ENCODE measurements at regions not wholly inside any gene's neighbourhood (a gene's known extent, or its start where the extent isn't known, plus 50 kb on each side); places are given as distances from the start of the nearest gene placed in this dataset.
A peak's percentile ranks its signal among the peaks of the same experiment; 100 is the strongest.

GRCh38 chr6:164113637-164114036, 699.1 kb downstream of the QKI start:
- H3K4me3 ChIP-seq, result no peak overlapping the region
- H3K4me2 ChIP-seq, result no peak overlapping the region
- H3K27me3 ChIP-seq, result no peaks in the 10 kb centered on the region
- no peak overlapping the region for H3K9ac ChIP-seq
- no peaks in the 10 kb centered on the region for H3K36me3 ChIP-seq
- peaks cover 9 to 19% (median 13%) of the 10 kb centered on the region in 10 experiments for H3K4me1 ChIP-seq
- H4K20me1 ChIP-seq, result no peaks in the 10 kb centered on the region
- peaks cover 0 to 28% (median 4%) of the 10 kb centered on the region in 11 experiments; a peak in 10 of 22 replicates for H3K9me3 ChIP-seq (replicated peaks in 1 of 11)
- no peak overlapping the region for H3K27ac ChIP-seq
- TF ChIP-seq Cebpa-rat (IDR thresholded peaks at IDR 0.05), result no peak

GRCh38 chr6:164109770-164110140, 695.2 kb downstream of the QKI start:
- no peaks in the 10 kb centered on the region for H3K27me3 ChIP-seq
- H3K4me2 ChIP-seq, result peak overlapping the region; percentile 60 to 91 (median 78); a peak in 20 of 22 replicates
- peaks cover 0 to 28% (median 4%) of the 10 kb centered on the region in 11 experiments; a peak in 10 of 22 replicates for H3K9me3 ChIP-seq (replicated peaks in 1 of 11)
- peak overlapping the region in 6 of 11 experiments; percentile 30 to 67 (median 64); a peak in 6 of 22 replicates for H3K9ac ChIP-seq
- no peak for TF ChIP-seq Cebpa-rat (IDR thresholded peaks at IDR 0.05)
- peak overlapping the region in 10 of 11 experiments; percentile 76 to 88 (median 83); a peak in 20 of 22 replicates for H3K27ac ChIP-seq
- H3K4me3 ChIP-seq, result peak overlapping the region in 1 of 10 experiments; percentile 3; a peak in 1 of 20 replicates
- peaks cover 14 to 30% (median 20%) of the 10 kb centered on the region in 10 experiments for H3K4me1 ChIP-seq
- no peaks in the 10 kb centered on the region for H3K36me3 ChIP-seq
- H4K20me1 ChIP-seq, result no peaks in the 10 kb centered on the region

- peaks cover 14 to 30% (median 20%) of the 10 kb centered on the region in 10 experiments for H3K4me1 ChIP-seq
- TF ChIP-seq Cebpa-rat (IDR thresholded peaks at IDR 0.05), result peak; percentile 91 to 99 (median 96)
- H4K20me1 ChIP-seq, result no peaks in the 10 kb centered on the region
- H3K36me3 ChIP-seq, result no peaks in the 10 kb centered on the region
- H3K27me3 ChIP-seq, result no peaks in the 10 kb centered on the region
- peaks cover 0 to 28% (median 4%) of the 10 kb centered on the region in 11 experiments; a peak in 10 of 22 replicates for H3K9me3 ChIP-seq (replicated peaks in 1 of 11)
- H3K4me2 ChIP-seq, result peak overlapping the region; percentile 60 to 91 (median 78)
- peak overlapping the region in 2 of 10 experiments; percentile 3; a peak in 5 of 20 replicates for H3K4me3 ChIP-seq
- H3K9ac ChIP-seq, result peak overlapping the region in 10 of 11 experiments; percentile 30 to 67 (median 62); a peak in 19 of 22 replicates
- H3K27ac ChIP-seq, result peak overlapping the region; percentile 51 to 88 (median 81); a peak in 21 of 22 replicates
Measured at GRCh38 chr6:164108869-164109769, 694.6 kb downstream of the QKI start.

- TF ChIP-seq Cebpa-rat (IDR thresholded peaks at IDR 0.05), result no peak
- H3K27ac ChIP-seq, result peak overlapping the region in 9 of 11 experiments; percentile 48 to 87 (median 80); a peak in 16 of 22 replicates
- no peak overlapping the region for H3K9ac ChIP-seq
- peak overlapping the region; percentile 60 to 91 (median 78); a peak in 20 of 22 replicates for H3K4me2 ChIP-seq
- H3K4me3 ChIP-seq, result no peak overlapping the region
- H3K36me3 ChIP-seq, result no peaks in the 10 kb centered on the region
- peaks cover 14 to 30% (median 20%) of the 10 kb centered on the region in 10 experiments for H3K4me1 ChIP-seq
- no peaks in the 10 kb centered on the region for H3K27me3 ChIP-seq
- H4K20me1 ChIP-seq, result no peaks in the 10 kb centered on the region
- peaks cover 0 to 23% (median 0%) of the 10 kb centered on the region in 11 experiments; a peak in 7 of 22 replicates for H3K9me3 ChIP-seq (replicated peaks in 1 of 11)
Measured at GRCh38 chr6:164108092-164108491, 693.6 kb downstream of the QKI start.

GRCh38 chr6:164107297-164107995, 692.9 kb downstream of the QKI start:
- H3K9ac ChIP-seq, result no peak overlapping the region
- H3K4me2 ChIP-seq, result peak overlapping the region in 7 of 11 experiments; percentile 20 to 91 (median 78); a peak in 6 of 22 replicates
- peaks cover 14 to 30% (median 20%) of the 10 kb centered on the region in 10 experiments for H3K4me1 ChIP-seq
- TF ChIP-seq Cebpa-rat (IDR thresholded peaks at IDR 0.05), result no peak
- H3K27ac ChIP-seq, result peak overlapping the region in 8 of 11 experiments; percentile 48 to 87 (median 80); a peak in 10 of 22 replicates
- H3K27me3 ChIP-seq, result no peaks in the 10 kb centered on the region
- no peaks in the 10 kb centered on the region for H3K36me3 ChIP-seq
- H4K20me1 ChIP-seq, result no peaks in the 10 kb centered on the region
- H3K9me3 ChIP-seq (replicated peaks in 1 of 11), result peaks cover 0 to 16% (median 0%) of the 10 kb centered on the region in 11 experiments; a peak in 6 of 22 replicates
- H3K4me3 ChIP-seq, result no peak overlapping the region

- no peaks in the 10 kb centered on the region for H3K27me3 ChIP-seq
- H3K4me1 ChIP-seq, result peaks cover 14 to 30% (median 20%) of the 10 kb centered on the region in 10 experiments
- peak overlapping the region in 1 of 11 experiments; percentile 31; a peak in 1 of 22 replicates for H3K27ac ChIP-seq
- no peaks in the 10 kb centered on the region for H3K36me3 ChIP-seq
- TF ChIP-seq Cebpa-rat (IDR thresholded peaks at IDR 0.05), result no peak
- no peak overlapping the region for H3K4me3 ChIP-seq
- no peak overlapping the region for H3K9ac ChIP-seq
- no peaks in the 10 kb centered on the region for H4K20me1 ChIP-seq
- no peak overlapping the region for H3K4me2 ChIP-seq
- H3K9me3 ChIP-seq (replicated peaks in 1 of 11), result peaks cover 0 to 6% (median 0%) of the 10 kb centered on the region in 11 experiments; a peak in 4 of 22 replicates
Measured at GRCh38 chr6:164106345-164106769, 691.8 kb downstream of the QKI start.

GRCh38 chr6:164105705-164106104, 691.2 kb downstream of the QKI start:
- Histone ChIP-seq H3K9me3 (replicated peaks in 1 of 11) (peaks cover 0 to 5% (median 0%) of the 10 kb centered on the region in 11 experiments; a peak in 2 of 22 replicates), H3K4me3 (no peak overlapping the region), H3K4me1 (peaks cover 14 to 30% (median 20%) of the 10 kb centered on the region in 10 experiments), H3K4me2 (no peak overlapping the region), H3K27me3 (no peaks in the 10 kb centered on the region), H3K27ac (no peak overlapping the region), H3K9ac (no peak overlapping the region), H3K36me3 (no peaks in the 10 kb centered on the region), H4K20me1 (no peaks in the 10 kb centered on the region)
- no peak for TF ChIP-seq Cebpa-rat (IDR thresholded peaks at IDR 0.05)

GRCh38 chr6:164104432-164104831, 689.9 kb downstream of the QKI start:
- TF ChIP-seq Cebpa-rat (IDR thresholded peaks at IDR 0.05), result no peak
- H3K27me3 ChIP-seq, result no peaks in the 10 kb centered on the region
- H3K9me3 ChIP-seq (replicated peaks in 1 of 11), result peaks cover 0 to 6% (median 0%) of the 10 kb centered on the region in 11 experiments; a peak in 9 of 22 replicates
- no peaks in the 10 kb centered on the region for H4K20me1 ChIP-seq
- no peak overlapping the region for H3K4me2 ChIP-seq
- peaks cover 13 to 20% (median 15%) of the 10 kb centered on the region in 10 experiments for H3K4me1 ChIP-seq
- H3K36me3 ChIP-seq, result no peaks in the 10 kb centered on the region
- H3K4me3 ChIP-seq, result no peak overlapping the region
- no peak overlapping the region for H3K27ac ChIP-seq
- no peak overlapping the region for H3K9ac ChIP-seq

Measured in BLaER1 treated with 17β-estradiol and CSF1 and Interleukin-3, amounts not matched to agents 10 nM and 100 nM (cell line).